RWPE1 (cell line): ENCODE measurements at regions not wholly inside any gene's neighbourhood (a gene's known extent, or its start where the extent isn't known, plus 50 kb on each side); places are given as distances from the start of the nearest gene placed in this dataset.

ENCODE experiments used
- CTCF ChIA-PET: fragments of 350-600 bp; sonication (Branson Sonifier 250); formaldehyde crosslinking; extraction: SDS; loops from one replicate; lab custom pipeline; 2021; lab: Yijun Ruan, JAX
- POLR2A ChIA-PET: fragments of 400-600 bp; formaldehyde crosslinking; extraction: SDS; loops from one replicate; lab custom pipeline; 2020; ENCODE audit warnings: antibody characterized with exemption; ENCODE audit not compliant: low non-redundant PET; lab: Yijun Ruan, JAX
- DNase-seq: peaks from one replicate; pipeline ENCODE4 v3.0.0; 2012; ENCODE audit warnings: low spot score
- H3K27ac ChIP-seq: fragments of 450-650 bp; 2 replicates; pipeline ENCODE4 v1.5.1; 2017
- CTCF ChIP-seq: fragments of 450-650 bp; conservative IDR thresholded peaks from 2 replicates; pipeline ENCODE4 v1.5.1; 2017; ENCODE audit warnings: low read depth, mild to moderate bottlenecking

GRCh38 chr19:31168106-31168625 is 181.1 kb downstream of the TSHZ3 start:
- ChIA-PET POLR2A (no interaction called here), CTCF (interaction anchor here (0.6 kb wide), 1 partner anchor 482 kb away, joined by 3 read pairs; no protein-coding TSS in a partner anchor)
- DNase-seq, result no peak
- no peak for TF ChIP-seq CTCF
- no peak overlapping the region for H3K27ac ChIP-seq

- TF ChIP-seq CTCF, result no peak
- CTCF ChIA-PET, result interaction anchor here (0.6 kb wide), 1 partner anchor 481 kb away, joined by 3 read pairs; no protein-coding TSS in a partner anchor
- POLR2A ChIA-PET, result no interaction called here
- DNase-seq, result no peak
- H3K27ac ChIP-seq, result no peak overlapping the region
Observed at GRCh38 chr19:31167690-31168089, 181.5 kb downstream of the TSHZ3 start.

GRCh38 chr19:31166206-31166605 is 183.0 kb downstream of the TSHZ3 start:
- no peak for DNase-seq
- CTCF ChIA-PET, result no interaction called here
- POLR2A ChIA-PET, result no interaction called here
- no peak for TF ChIP-seq CTCF
- no peak overlapping the region for H3K27ac ChIP-seq

- no peak for DNase-seq
- POLR2A ChIA-PET, result no interaction called here
- CTCF ChIA-PET, result interaction anchor here (0.6 kb wide), 1 partner anchor 52 kb away, joined by 3 read pairs; no protein-coding TSS in a partner anchor
- no peak for TF ChIP-seq CTCF
- H3K27ac ChIP-seq, result no peak overlapping the region
Observed at GRCh38 chr19:31164791-31165251, 184.4 kb downstream of the TSHZ3 start.

- ChIA-PET CTCF (no interaction called here), POLR2A (no interaction called here)
- no peak for DNase-seq
- TF ChIP-seq CTCF, result no peak
- H3K27ac ChIP-seq, result no peak overlapping the region
Observed at GRCh38 chr19:31160336-31160926, 188.8 kb downstream of the TSHZ3 start.

- CTCF ChIA-PET, result interaction anchor here (0.6 kb wide), 1 partner anchor 29 kb away, joined by 3 read pairs; no protein-coding TSS in a partner anchor
- no peak for TF ChIP-seq CTCF
Observed at GRCh38 chr19:31154021-31154420, 195.2 kb downstream of the TSHZ3 start.

More at GRCh38 chr19:31154021-31154420, 195.2 kb downstream of the TSHZ3 start:
- POLR2A ChIA-PET, result no interaction called here
- DNase-seq, result peak; percentile 62
- H3K27ac ChIP-seq, result peak overlapping the region; percentile 66
